GM12873 (cell line): ENCODE measurements at regions not wholly inside any gene's neighbourhood (a gene's known extent, or its start where the extent isn't known, plus 50 kb on each side); places are given as distances from the start of the nearest gene placed in this dataset.

ENCODE experiments used
- CTCF ChIP-seq: IDR thresholded peaks from 2 replicates; pipeline ENCODE4 v1.5.1; 2012; ENCODE audit warnings: low read depth, mild to moderate bottlenecking, moderate library complexity, low read length, control low read depth; ENCODE audit not compliant: insufficient read depth; ENCODE audit errors: missing control alignments

- TF ChIP-seq CTCF: no peak
Observed at GRCh38 chr11:28545536-28545935, 437.3 kb downstream of the METTL15 start.

GRCh38 chr11:28542561-28542960 lies 434.4 kb downstream of the METTL15 start:
- TF ChIP-seq CTCF: no peak

- no peak for TF ChIP-seq CTCF
Observed at GRCh38 chr11:28539239-28540030, 431.2 kb downstream of the METTL15 start.

GRCh38 chr11:28537822-28538221 lies 429.6 kb downstream of the METTL15 start:
- TF ChIP-seq CTCF: no peak

- no peak for TF ChIP-seq CTCF
Observed at GRCh38 chr11:28536504-28537267, 428.5 kb downstream of the METTL15 start.

GRCh38 chr11:28535677-28536076 lies 427.5 kb downstream of the METTL15 start:
- TF ChIP-seq CTCF: no peak

GRCh38 chr11:28529540-28530410 lies 421.6 kb downstream of the METTL15 start:
- TF ChIP-seq CTCF: peak; percentile 26
